ENCODE measurements at regions not wholly inside any gene's neighbourhood (a gene's known extent, or its start where the extent isn't known, plus 50 kb on each side); places are given as distances from the start of the nearest gene placed in this dataset.

GRCh38 chr14:37650356-37651037 lies 55.1 kb downstream of the TTC6 start:
- Histone ChIP-seq H3K9me3 (ENCODE audit: control insufficient read depth, low read length) (no peaks in the 10 kb centered on the region), H3K4me1 (ENCODE audit: control insufficient read depth, insufficient read depth, low read length) (no peaks in the 10 kb centered on the region), H3K36me3 (ENCODE audit: control insufficient read depth, insufficient read depth, low read length) (no peaks in the 10 kb centered on the region), H3K27ac (ENCODE audit: insufficient read depth, low read depth, low read length, poor library complexity, severe bottlenecking) (no peak overlapping the region), H3K27me3 (ENCODE audit: control insufficient read depth, insufficient read depth, low read length, poor library complexity, severe bottlenecking) (no peaks in the 10 kb centered on the region), H3K4me3 (ENCODE audit: insufficient read depth, low read depth, low read length) (no peak overlapping the region)
- WGBS, 2 experiments, result 73 to 89% methylated on average over 4 to 5 of the region's 5 CpGs

- H3K4me1 ChIP-seq (ENCODE audit: control insufficient read depth, insufficient read depth, low read length), result no peaks in the 10 kb centered on the region
- H3K27me3 ChIP-seq (ENCODE audit: control insufficient read depth, insufficient read depth, low read length, poor library complexity, severe bottlenecking), result no peaks in the 10 kb centered on the region
- no peaks in the 10 kb centered on the region for H3K36me3 ChIP-seq (ENCODE audit: control insufficient read depth, insufficient read depth, low read length)
- H3K4me3 ChIP-seq (ENCODE audit: insufficient read depth, low read depth, low read length), result no peak overlapping the region
- H3K27ac ChIP-seq (ENCODE audit: insufficient read depth, low read depth, low read length, poor library complexity, severe bottlenecking), result no peak overlapping the region
- WGBS, 2 experiments, result 98% methylated on average over 4 of the region's 4 CpGs
- H3K9me3 ChIP-seq (ENCODE audit: control insufficient read depth, low read length), result no peaks in the 10 kb centered on the region
These were observed 56.6 kb downstream of the TTC6 start for GRCh38 chr14:37652042-37652441.

- no peaks in the 10 kb centered on the region for H3K9me3 ChIP-seq (ENCODE audit: control insufficient read depth, low read length)
- H3K27me3 ChIP-seq (ENCODE audit: control insufficient read depth, insufficient read depth, low read length, poor library complexity, severe bottlenecking), result no peaks in the 10 kb centered on the region
- no peak overlapping the region for H3K27ac ChIP-seq (ENCODE audit: insufficient read depth, low read depth, low read length, poor library complexity, severe bottlenecking)
- H3K36me3 ChIP-seq (ENCODE audit: control insufficient read depth, insufficient read depth, low read length), result no peaks in the 10 kb centered on the region
- H3K4me1 ChIP-seq (ENCODE audit: control insufficient read depth, insufficient read depth, low read length), result no peaks in the 10 kb centered on the region
- no peak overlapping the region for H3K4me3 ChIP-seq (ENCODE audit: insufficient read depth, low read depth, low read length)
- 85 to 94% methylated on average over 1 of the region's 1 CpG for WGBS, 2 experiments
These were observed 60.0 kb downstream of the TTC6 start for GRCh38 chr14:37655418-37655817.

GRCh38 chr14:37658156-37658555 lies 62.7 kb downstream of the TTC6 start:
- no peak overlapping the region for H3K4me3 ChIP-seq (ENCODE audit: insufficient read depth, low read depth, low read length)
- no peaks in the 10 kb centered on the region for H3K9me3 ChIP-seq (ENCODE audit: control insufficient read depth, low read length)
- peak overlapping the region; percentile 8 for H3K27ac ChIP-seq (ENCODE audit: insufficient read depth, low read depth, low read length, poor library complexity, severe bottlenecking)
- H3K27me3 ChIP-seq (ENCODE audit: control insufficient read depth, insufficient read depth, low read length, poor library complexity, severe bottlenecking), result no peaks in the 10 kb centered on the region
- no peaks in the 10 kb centered on the region for H3K4me1 ChIP-seq (ENCODE audit: control insufficient read depth, insufficient read depth, low read length)
- H3K36me3 ChIP-seq (ENCODE audit: control insufficient read depth, insufficient read depth, low read length), result no peaks in the 10 kb centered on the region

GRCh38 chr14:37663498-37663897 lies 68.1 kb downstream of the TTC6 start:
- H3K36me3 ChIP-seq (ENCODE audit: control insufficient read depth, insufficient read depth, low read length), result no peaks in the 10 kb centered on the region
- no peaks in the 10 kb centered on the region for H3K9me3 ChIP-seq (ENCODE audit: control insufficient read depth, low read length)
- H3K4me1 ChIP-seq (ENCODE audit: control insufficient read depth, insufficient read depth, low read length), result no peaks in the 10 kb centered on the region
- no peak overlapping the region for H3K27ac ChIP-seq (ENCODE audit: insufficient read depth, low read depth, low read length, poor library complexity, severe bottlenecking)
- no peak overlapping the region for H3K4me3 ChIP-seq (ENCODE audit: insufficient read depth, low read depth, low read length)
- H3K27me3 ChIP-seq (ENCODE audit: control insufficient read depth, insufficient read depth, low read length, poor library complexity, severe bottlenecking), result no peaks in the 10 kb centered on the region

- Histone ChIP-seq H3K36me3 (ENCODE audit: control insufficient read depth, insufficient read depth, low read length) (no peaks in the 10 kb centered on the region), H3K27me3 (ENCODE audit: control insufficient read depth, insufficient read depth, low read length, poor library complexity, severe bottlenecking) (no peaks in the 10 kb centered on the region), H3K4me1 (ENCODE audit: control insufficient read depth, insufficient read depth, low read length) (no peaks in the 10 kb centered on the region), H3K9me3 (ENCODE audit: control insufficient read depth, low read length) (no peaks in the 10 kb centered on the region), H3K27ac (ENCODE audit: insufficient read depth, low read depth, low read length, poor library complexity, severe bottlenecking) (no peak overlapping the region), H3K4me3 (ENCODE audit: insufficient read depth, low read depth, low read length) (no peak overlapping the region)
- 96% methylated on average over 4 of the region's 4 CpGs for WGBS, 2 experiments
These were observed 70.0 kb downstream of the TTC6 start for GRCh38 chr14:37665479-37665878.

GRCh38 chr14:37665951-37666350 lies 70.5 kb downstream of the TTC6 start:
- H3K27ac ChIP-seq (ENCODE audit: insufficient read depth, low read depth, low read length, poor library complexity, severe bottlenecking), result no peak overlapping the region
- H3K36me3 ChIP-seq (ENCODE audit: control insufficient read depth, insufficient read depth, low read length), result no peaks in the 10 kb centered on the region
- H3K9me3 ChIP-seq (ENCODE audit: control insufficient read depth, low read length), result no peaks in the 10 kb centered on the region
- no peak overlapping the region for H3K4me3 ChIP-seq (ENCODE audit: insufficient read depth, low read depth, low read length)
- WGBS, 2 experiments, result 88 to 90% methylated on average over 1 of the region's 1 CpG
- H3K27me3 ChIP-seq (ENCODE audit: control insufficient read depth, insufficient read depth, low read length, poor library complexity, severe bottlenecking), result no peaks in the 10 kb centered on the region
- H3K4me1 ChIP-seq (ENCODE audit: control insufficient read depth, insufficient read depth, low read length), result no peaks in the 10 kb centered on the region

- H3K27ac ChIP-seq (ENCODE audit: insufficient read depth, low read depth, low read length, poor library complexity, severe bottlenecking), result no peak overlapping the region
- H3K27me3 ChIP-seq (ENCODE audit: control insufficient read depth, insufficient read depth, low read length, poor library complexity, severe bottlenecking), result no peaks in the 10 kb centered on the region
- H3K4me1 ChIP-seq (ENCODE audit: control insufficient read depth, insufficient read depth, low read length), result no peaks in the 10 kb centered on the region
- H3K9me3 ChIP-seq (ENCODE audit: control insufficient read depth, low read length), result no peaks in the 10 kb centered on the region
- no peaks in the 10 kb centered on the region for H3K36me3 ChIP-seq (ENCODE audit: control insufficient read depth, insufficient read depth, low read length)
- 82 to 92% methylated on average over 1 of the region's 1 CpG for WGBS, 2 experiments
- H3K4me3 ChIP-seq (ENCODE audit: insufficient read depth, low read depth, low read length), result no peak overlapping the region
These were observed 73.2 kb downstream of the TTC6 start for GRCh38 chr14:37668646-37669045.

- H3K4me1 ChIP-seq (ENCODE audit: control insufficient read depth, insufficient read depth, low read length), result no peaks in the 10 kb centered on the region
- H3K27me3 ChIP-seq (ENCODE audit: control insufficient read depth, insufficient read depth, low read length, poor library complexity, severe bottlenecking), result no peaks in the 10 kb centered on the region
- H3K4me3 ChIP-seq (ENCODE audit: insufficient read depth, low read depth, low read length), result no peak overlapping the region
- no peaks in the 10 kb centered on the region for H3K9me3 ChIP-seq (ENCODE audit: control insufficient read depth, low read length)
- H3K36me3 ChIP-seq (ENCODE audit: control insufficient read depth, insufficient read depth, low read length), result no peaks in the 10 kb centered on the region
- 69 to 91% methylated on average over 1 to 3 of the region's 3 CpGs for WGBS, 2 experiments
- H3K27ac ChIP-seq (ENCODE audit: insufficient read depth, low read depth, low read length, poor library complexity, severe bottlenecking), result no peak overlapping the region
These were observed 73.8 kb downstream of the TTC6 start for GRCh38 chr14:37669242-37669641.

GRCh38 chr14:37673439-37673838 lies 78.0 kb downstream of the TTC6 start:
- no peak overlapping the region for H3K27ac ChIP-seq (ENCODE audit: insufficient read depth, low read depth, low read length, poor library complexity, severe bottlenecking)
- no peak overlapping the region for H3K4me3 ChIP-seq (ENCODE audit: insufficient read depth, low read depth, low read length)
- H3K27me3 ChIP-seq (ENCODE audit: control insufficient read depth, insufficient read depth, low read length, poor library complexity, severe bottlenecking), result no peaks in the 10 kb centered on the region
- H3K36me3 ChIP-seq (ENCODE audit: control insufficient read depth, insufficient read depth, low read length), result no peaks in the 10 kb centered on the region
- no peaks in the 10 kb centered on the region for H3K9me3 ChIP-seq (ENCODE audit: control insufficient read depth, low read length)
- 81 to 92% methylated on average over 1 of the region's 1 CpG for WGBS, 2 experiments
- H3K4me1 ChIP-seq (ENCODE audit: control insufficient read depth, insufficient read depth, low read length), result no peaks in the 10 kb centered on the region

- H3K27me3 ChIP-seq (ENCODE audit: control insufficient read depth, insufficient read depth, low read length, poor library complexity, severe bottlenecking), result no peaks in the 10 kb centered on the region
- no peaks in the 10 kb centered on the region for H3K9me3 ChIP-seq (ENCODE audit: control insufficient read depth, low read length)
- no peak overlapping the region for H3K4me3 ChIP-seq (ENCODE audit: insufficient read depth, low read depth, low read length)
- H3K4me1 ChIP-seq (ENCODE audit: control insufficient read depth, insufficient read depth, low read length), result no peaks in the 10 kb centered on the region
- H3K36me3 ChIP-seq (ENCODE audit: control insufficient read depth, insufficient read depth, low read length), result no peaks in the 10 kb centered on the region
- 92 to 95% methylated on average over 3 of the region's 3 CpGs for WGBS, 2 experiments
- no peak overlapping the region for H3K27ac ChIP-seq (ENCODE audit: insufficient read depth, low read depth, low read length, poor library complexity, severe bottlenecking)
These were observed 83.5 kb downstream of the TTC6 start for GRCh38 chr14:37678916-37679315.
